GM04503 (cell line): ENCODE measurements at regions not wholly inside any gene's neighbourhood (a gene's known extent, or its start where the extent isn't known, plus 50 kb on each side); places are given as distances from the start of the nearest gene placed in this dataset.

Experiments
- DNase-seq: peaks from one replicate; pipeline ENCODE4 v3.0.0-alpha.2; 2012; ENCODE audit warnings: low read depth

DNA sequence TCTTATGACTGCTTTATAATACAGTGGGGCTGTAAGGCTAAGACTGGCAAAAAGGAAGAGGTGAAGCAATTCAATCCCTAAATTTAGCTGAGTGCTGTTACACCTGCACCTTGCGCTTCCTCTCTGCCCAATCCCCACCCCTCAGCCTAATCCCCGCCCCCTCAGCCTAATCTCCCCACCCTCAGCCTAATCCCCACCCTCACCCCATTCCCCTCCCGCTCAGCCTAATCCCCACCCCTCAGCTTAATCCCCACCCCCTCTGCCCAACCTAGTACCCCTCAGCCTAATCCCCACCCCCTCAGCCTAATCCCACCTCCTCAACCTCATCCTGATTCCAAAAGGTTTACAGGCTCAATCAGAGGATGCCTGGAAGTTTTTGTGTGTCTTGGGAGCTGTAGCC lies 155.5 kb downstream of the PMP22 start:
- DNase-seq = no peak

DNA sequence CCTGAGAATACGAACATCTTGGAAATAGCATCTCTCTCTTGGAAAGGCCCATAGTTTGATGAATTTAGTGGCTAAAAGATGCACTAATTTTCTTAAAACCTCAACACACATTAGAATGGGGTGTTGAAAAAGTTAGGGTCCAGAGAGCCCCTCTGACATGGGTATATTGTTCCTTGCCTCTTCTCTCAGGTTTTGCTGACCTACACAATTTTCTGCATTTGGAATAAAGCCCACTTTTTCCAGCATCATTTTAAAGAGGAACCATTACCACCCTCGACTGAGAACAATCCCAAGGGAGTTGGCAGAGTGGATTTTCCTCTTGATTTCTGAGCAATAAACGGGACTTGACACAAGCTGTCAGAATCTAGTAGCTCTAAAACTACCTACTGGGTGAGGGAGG lies 156.1 kb downstream of the PMP22 start:
- no peak for DNase-seq

DNA sequence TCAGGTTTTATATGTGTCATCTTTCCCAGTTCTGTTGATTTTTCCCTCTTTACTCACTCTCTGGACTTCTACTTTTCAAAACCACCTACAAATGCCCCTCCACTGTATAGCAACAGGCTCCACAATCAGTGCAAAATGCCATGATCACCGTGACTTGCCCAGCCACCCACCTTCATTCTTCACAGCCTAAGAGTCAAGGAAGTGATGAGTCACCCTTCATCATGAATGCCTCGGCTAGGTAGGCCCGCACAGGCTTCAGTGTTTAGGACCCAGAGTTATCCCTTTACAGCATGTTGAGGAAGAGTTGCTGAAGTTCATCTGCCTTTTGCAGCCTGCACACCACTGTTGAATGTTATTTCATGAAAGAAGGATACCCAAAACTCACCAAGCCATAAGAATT lies 158.6 kb downstream of the PMP22 start:
- no peak for DNase-seq

DNA sequence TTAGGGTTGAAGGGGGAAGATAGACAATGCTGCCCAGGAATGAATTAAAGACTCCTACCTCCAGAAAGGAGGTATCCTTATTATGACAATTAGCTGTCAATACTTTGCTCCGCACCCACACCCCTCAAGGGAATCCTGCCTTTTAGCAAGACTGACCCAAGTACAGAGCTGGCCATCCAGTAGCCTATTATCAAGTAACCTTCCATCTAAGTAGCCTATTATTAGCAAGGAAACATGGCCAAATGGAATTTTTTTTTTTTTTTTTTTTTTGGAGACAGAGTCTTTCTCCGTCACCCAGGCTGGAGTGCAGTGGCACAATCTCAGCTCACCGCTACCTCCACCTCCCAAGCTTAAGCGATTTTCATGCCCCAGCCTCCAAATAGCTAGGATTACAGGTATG lies 161.3 kb downstream of the PMP22 start:
- no peak for DNase-seq

DNA sequence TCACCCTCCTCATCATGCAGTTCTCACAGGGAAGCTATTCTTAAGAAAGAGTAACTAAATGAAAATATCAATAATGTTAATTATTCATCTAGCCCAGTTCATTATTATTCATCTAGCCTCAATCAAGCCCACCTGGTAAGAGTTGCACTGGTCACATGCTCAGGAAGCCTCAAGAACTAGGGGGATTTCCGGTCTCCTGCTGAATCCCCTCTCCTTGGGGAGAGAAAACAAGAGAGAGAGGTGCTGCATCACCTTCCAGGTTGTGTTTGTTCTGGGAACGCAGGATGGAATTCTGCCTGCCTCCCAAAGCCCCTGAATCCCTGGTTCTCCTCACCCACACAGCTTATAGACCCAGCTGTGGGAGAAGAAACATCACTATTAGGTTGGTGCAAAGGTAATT lies 164.0 kb downstream of the PMP22 start:
- DNase-seq = no peak

DNA sequence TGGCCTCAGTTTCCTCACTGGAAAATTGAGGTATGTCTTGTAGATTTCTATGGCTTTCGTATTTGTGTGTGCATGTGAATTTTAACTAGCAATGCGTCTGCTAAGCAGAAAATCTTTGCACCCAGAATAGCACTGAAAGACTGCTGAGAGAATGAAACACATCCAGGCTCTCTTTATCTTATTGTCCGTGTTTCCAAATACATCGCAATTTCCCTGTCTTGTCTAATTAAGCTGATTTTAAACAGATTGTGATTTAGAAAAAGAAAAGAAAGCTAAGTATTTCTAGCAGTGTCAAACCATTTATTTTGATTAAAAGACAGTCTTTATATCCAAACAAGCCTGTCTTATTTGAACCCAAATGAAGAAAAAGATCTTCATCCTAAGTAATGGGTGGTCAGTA lies 168.6 kb downstream of the PMP22 start:
- DNase-seq = no peak

DNA sequence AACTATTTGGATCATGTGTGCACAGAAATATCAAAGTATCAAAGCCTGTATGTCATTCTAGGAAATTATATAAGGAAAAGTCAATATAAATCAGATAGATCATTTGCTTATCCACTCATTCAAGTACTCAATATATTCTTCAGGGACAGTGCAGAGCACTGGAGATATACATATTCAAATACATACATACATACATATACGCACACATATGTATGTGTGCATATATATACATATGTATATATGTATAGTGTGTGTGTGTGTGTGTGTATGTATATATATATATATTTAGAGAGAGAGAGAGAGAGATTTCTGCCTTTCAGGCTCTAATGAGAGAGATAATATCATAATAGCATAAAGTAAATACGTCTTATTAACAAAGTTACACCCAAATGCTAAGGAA lies 169.2 kb downstream of the PMP22 start:
- no peak for DNase-seq

DNA sequence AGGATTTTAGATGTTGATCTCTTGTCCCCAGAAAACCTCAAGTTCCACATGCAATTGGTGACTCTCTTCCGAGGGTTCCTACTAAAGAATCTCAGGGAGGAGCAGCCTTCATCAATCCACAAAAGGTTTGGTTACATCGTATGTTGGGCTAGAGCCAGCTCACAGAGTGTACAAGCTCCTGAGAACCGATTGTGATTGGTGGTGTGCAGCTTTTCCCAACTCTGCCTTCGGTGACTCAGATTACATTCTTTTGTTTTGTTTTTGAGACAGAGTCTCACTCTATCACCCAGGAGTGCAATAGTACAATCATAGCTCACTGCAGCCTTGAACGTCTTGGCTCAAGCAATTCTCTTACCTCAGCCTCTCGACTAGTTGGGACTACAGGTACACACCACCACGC lies 172.4 kb downstream of the PMP22 start:
- DNase-seq = no peak

DNA sequence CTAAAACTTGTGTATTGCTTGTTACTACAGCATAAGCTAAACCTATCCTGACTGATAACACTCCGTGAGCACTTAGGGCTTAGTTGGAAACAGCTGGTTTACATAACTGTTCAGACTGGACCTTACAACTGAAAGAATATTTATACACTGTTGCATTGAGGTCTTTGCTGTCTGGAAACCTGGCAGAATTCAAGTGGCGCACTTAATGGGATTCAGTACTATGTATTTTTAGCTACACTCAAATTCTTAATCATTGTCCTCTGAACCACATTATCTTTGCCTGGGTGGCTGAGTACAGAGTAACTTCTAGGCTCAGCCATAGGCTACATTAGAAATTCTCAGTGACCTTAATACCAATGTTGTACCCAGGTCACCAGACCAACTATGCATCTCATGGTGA lies 172.9 kb downstream of the PMP22 start:
- no peak for DNase-seq

DNA sequence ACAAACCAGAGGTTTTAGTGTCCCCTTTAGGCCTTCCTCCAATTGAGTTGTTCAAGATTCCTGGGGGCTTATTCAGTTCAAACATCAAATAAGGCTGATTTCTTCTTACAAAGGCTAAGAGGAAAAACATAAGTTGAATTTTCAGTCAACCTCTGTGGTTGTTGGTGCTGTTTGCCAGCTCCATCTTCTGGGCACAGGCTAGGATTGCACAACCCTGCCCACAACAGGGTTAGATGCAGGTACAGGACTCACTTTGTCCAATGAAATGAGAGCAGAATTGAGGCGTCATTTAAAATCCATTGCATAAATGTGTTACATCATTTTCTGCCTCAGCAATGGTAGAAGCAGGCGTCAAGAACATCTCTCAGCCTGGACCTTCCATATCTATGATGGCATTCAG lies 173.3 kb downstream of the PMP22 start:
- no peak for DNase-seq

DNA sequence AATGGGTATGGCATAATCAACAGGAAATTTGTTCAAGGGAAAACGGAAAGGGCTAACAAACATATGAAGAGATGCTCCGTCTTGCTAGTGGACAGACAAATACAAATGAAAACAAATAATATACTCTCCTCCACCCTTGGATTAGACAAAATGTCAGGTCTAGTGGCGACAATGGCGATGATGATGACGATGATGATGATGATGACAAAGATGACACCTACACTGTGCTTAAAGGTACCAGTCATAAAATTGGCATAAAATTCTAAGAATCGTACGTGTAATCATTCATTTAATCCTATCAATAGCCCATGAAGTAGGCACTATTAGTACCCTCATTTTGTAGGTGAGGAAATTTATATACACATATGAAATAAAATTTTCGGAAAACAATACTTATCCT lies 174.6 kb downstream of the PMP22 start:
- no peak for DNase-seq

DNA sequence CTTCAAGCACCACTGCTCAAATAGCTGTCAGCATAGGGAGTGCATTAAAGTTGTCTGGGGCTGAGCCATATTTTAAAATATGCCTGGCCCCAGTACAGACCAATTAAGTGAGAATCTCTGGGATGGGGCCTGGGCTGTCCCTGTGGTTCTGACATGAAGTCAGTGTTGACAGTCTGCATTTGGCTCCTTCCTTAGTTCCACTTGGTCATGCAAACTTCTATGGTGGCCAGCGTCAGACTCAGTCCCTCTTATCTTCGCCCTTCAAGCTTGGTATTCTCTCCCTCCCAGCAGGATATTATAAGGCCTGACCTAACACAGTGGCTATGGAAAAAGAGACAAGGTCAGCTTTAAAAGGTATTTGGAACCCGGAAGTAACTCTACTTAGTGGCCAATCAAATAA lies 177.2 kb downstream of the PMP22 start:
- no peak for DNase-seq

DNA sequence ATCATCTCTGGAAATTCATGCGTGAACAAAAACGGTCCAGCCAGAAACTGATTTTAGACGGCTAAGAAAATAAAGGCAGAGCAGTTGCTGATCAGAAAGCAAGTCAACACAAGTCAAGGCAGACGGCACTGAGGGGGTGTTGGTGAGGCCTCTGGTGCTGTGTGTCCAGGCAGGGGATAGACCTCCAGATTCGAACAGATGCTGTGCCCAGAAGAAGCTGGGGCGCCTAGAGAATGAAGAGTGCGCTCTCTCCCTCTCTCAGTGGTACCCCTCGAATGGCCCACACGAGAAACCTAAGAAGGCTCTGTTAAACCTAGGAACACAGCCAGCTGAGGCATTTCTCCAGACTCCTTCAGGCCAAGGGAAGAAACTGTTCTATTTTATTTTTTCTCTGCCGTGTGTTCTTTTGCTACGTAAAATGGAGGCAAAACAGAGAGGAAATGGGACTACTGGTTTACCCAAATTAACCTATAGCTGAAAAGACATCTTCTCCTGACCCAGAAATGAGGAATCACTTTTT lies 178.3 kb downstream of the PMP22 start:
- no peak for DNase-seq

DNA sequence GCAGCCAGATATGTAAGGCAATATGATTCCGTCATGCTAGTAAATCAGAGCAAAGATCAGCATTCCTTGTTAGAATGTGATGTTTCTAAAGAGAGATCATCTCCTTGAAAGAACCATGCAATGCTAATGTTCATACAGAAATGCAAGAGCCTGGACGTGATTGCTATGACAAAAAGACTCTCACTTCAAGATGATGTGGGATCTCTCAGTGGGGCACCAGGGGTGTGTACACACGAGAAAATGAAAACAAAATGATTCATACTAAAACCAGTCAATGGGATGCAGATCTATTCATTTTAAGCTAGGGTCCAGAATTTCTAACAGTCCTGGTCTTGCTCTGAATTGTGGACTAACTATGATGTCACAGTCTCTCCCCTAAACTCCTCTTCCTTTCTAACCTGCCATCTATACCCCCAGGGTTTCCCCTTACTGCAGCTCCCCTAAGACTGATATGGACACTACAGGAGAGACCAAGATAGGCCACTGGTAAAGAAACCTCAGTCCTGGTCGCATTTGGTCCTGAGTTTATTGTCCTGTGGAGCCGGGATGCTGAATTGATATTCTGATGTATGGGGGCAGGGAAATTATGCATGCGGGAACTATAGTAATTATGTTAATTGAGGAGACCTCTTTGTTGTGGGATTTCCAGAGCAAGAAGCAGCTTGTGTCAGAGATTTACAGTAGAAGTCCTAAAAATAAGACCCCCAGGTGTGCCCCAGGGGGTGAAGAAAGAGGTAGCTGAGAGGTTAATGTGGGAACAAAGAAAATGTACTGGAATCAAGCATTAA lies 179.0 kb downstream of the PMP22 start:
- DNase-seq = no peak

DNA sequence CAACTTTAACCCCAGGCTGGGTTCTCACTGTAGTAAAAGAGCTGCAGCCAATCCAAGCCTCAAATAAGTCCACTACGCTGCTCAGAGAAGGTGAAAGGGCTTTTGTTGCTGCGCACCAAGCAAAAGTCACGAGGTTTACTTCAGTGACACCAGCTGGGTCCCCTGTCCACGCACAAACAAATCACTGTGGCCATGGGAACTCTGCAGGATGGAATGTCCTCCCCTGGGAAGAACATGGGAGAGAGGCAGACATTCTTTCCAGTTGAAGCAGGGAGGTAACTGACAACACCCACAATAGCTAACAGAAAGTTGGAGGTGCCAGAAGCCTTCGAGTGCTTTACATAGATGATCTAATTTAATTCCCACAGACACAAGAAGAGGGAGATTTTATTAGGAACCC lies 181.9 kb downstream of the PMP22 start:
- peak; percentile 5 for DNase-seq

DNA sequence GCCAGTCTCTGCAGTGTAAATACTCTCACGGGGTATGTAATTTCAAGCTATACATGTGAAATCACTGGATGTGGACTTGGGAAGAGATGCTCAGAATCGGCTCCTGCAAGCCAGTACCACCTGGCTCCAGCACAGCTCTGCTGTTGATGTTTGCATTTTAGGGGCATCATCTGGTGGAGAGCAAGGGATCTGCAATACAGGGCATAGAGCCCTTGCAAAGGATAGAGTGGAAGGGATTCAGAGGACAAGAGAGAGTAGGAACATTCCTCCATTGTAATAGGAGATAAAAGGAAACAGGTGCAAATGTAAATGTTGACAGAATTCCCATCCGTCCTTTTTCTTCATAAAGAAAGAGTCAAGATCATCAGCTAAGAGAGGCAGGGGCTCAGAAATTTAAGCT lies 184.1 kb downstream of the PMP22 start:
- DNase-seq = no peak

DNA sequence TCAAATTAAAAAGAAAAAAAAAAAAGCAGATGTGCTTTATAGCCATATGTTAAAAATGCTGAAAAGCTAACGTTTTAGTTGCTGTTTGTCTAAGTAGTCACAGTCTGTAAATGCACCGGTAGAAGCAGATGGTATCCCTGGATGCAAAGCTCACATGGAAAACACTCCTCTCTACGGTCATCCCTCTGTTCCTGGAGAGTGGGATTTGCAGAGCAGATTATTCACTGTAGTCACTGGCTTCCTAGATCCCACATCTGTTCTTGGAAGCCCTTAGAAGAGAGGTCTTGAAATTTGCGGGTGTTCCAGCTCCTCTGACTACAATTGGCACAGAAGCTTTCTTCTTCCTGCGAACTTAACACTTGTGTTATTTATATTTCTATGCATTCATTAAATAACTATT lies 186.6 kb downstream of the PMP22 start:
- DNase-seq = no peak

DNA sequence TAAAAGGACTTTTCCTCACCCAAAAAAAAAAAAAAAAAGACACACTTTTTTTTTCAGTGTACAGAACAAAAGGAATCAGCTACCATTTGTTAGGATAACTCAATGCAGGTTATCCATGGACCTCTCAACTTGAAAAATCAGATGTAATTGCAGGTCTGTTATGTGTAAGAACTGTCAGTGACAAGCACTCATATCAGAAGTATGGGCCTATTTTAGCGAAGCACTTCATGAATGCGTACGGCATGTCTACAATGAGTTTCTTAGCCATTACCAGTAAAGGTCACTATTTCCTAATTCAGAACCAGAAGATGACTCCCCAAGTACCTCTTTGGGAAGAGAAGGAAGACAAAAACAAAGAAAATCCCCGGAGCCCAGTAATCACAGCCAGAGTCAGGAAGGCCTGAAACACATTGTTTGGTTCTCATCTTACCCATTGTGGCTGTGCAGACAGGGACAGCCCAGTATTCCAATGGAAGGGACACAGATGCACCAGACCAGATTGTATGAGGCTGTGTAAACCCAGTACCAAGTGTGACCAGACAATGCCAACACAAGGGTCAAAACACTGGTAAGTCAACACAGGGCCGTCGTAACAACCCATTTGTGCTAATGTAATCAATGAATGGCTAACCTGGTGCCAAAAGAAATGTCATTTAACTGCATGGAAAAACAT lies 188.0 kb downstream of the PMP22 start:
- DNase-seq = no peak

DNA sequence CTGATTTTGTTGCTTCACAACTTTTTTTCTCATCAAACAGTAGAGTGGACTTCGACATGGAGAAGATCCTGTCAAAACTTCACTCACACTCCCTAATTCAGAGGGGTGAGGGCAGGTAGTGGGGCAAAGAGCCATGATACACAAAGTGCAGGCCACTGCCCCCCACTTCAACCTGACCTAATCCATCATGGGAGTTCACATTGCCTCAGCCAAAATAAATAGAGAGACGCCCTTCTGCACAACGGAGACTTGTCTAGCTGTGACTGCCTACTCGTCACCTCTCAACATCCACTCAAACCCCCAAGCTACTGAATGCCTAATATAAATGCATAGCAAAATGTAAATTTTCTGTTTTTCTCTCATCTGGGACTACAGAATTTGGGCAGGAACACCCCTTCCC lies 213.2 kb downstream of the PMP22 start:
- no peak for DNase-seq

DNA sequence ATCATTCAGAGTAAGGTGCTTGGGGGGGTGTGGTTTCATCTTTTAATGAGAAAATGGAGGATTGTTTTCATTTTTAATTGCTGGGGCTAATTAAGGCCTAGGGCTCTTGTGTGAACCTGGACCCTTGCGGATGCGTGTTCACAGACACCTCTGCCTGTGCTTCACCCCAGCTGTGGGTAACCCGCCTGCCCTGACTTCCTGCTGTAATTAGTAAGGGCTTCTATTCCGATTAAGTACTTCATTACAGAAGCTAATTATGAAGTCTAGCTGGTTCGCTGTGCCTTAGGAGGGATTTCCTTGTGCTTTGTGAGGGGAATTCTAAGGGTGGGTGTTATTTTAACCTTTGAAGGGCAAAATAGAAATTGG lies 215.3 kb downstream of the PMP22 start:
- no peak for DNase-seq

DNA sequence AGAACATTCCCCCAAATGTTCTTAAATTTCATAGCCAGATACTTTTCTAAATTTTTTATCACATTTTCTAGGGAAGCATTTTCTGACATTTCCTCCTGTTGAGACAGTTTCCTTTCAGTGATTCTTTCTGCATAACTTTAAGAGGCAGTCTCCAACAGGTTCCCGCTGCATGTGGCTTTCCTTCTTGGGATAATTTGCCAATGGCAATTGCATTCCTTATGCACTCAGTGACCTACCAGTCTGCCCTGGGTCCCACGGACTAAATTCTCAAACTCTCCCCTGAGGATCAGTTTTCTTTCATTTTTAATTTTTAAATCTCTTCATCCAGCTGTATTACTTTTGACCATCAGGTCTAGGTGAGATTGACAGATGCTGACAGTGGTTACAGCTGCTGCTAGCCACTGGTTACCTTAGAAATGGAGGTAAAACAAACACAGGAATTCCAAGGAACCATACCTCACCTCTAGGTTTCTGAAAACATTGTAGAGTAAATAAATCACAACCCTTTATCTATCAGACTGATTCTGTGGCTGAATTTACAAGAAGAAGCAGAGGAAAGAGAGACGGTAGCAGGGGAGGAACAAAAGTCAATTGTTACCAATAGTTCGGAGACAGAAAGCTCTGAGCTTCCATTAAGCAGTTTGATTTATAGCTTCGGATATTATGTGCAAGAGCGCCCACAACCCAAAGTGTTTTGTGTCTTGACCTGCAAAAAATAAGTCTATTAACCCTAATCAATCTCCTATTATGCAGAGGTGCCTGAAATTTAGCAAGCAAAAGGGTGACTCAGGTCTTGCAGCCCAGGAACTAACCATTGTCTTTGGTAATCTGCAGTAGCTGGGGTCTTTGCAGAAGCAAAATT lies 216.0 kb downstream of the PMP22 start:
- no peak for DNase-seq

DNA sequence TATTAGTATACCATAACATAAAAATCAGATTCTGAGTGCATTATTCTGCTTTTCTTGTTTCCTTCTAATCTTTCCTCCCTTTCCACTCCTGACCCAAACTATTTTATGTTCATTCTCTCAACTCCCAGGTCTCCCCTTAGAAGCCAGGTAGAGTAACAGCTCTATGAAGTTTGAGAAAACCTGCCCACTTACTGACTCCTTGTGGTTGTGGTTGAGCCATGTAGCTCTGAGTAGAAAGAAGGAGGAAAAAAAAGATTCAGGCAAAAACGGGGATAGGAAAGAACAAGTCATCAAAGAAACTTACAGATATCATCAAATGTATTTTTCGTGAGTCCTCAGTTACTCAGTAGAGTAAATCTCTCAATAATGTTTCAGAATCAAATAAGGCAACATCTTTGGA lies 216.7 kb downstream of the PMP22 start:
- DNase-seq = no peak

DNA sequence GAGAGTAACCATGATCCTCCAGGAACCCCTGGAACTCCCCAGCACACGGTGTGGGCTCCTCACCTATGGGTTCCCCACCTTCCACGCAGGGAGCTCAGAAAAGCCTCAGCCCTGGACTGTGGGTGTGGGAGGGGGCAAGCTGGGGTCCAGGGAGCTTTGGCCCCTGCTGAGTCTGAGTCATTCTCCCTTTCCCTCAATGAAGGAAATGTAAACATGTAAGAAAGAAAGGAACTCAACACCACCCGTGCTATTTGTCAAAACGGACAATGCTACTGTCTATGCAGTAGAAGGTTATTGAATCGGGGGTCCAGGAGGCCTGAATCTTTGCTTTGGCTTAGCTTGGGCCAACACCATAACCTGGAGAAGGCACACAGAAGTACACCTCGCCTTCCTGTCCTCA lies 222.8 kb downstream of the PMP22 start:
- no peak for DNase-seq
